ENCODE measurements at regions not wholly inside any gene's neighbourhood (a gene's known extent, or its start where the extent isn't known, plus 50 kb on each side); places are given as distances from the start of the nearest gene placed in this dataset.

- TF ChIP-seq POLR2A (IDR thresholded peaks at IDR 0.05) (no peak), CTCF (IDR thresholded peaks at IDR 0.05) (no peak)
Measured at GRCh38 chr10:23965880-23966279, 243.1 kb upstream of the KIAA1217 start.
